Subcutaneous abdominal adipose tissue (tissue), 5 donors: ENCODE measurements at regions not wholly inside any gene's neighbourhood (a gene's known extent, or its start where the extent isn't known, plus 50 kb on each side); places are given as distances from the start of the nearest gene placed in this dataset.

Source experiments
- H3K27ac ChIP-seq: one replicate; pipeline ENCODE4 v1.7.0; 2013; ENCODE audit warnings: low read depth, mild to moderate bottlenecking, inconsistent platforms, low read length, moderate library complexity
- H3K27me3 ChIP-seq, 5 donors: one replicate each; pipeline ENCODE4 v1.7.0; 2013; ENCODE audit warnings: low read length in 5 of 5, inconsistent platforms in 1 of 5; ENCODE audit not compliant: control insufficient read depth in 5 of 5, insufficient read depth in 4 of 5
- H3K36me3 ChIP-seq, 5 donors: one replicate each; pipeline ENCODE4 v1.7.0; 2013; ENCODE audit warnings: low read length in 5 of 5; ENCODE audit not compliant: control insufficient read depth in 5 of 5, insufficient read depth in 5 of 5
- H3K4me1 ChIP-seq, 5 donors: one replicate each; pipeline ENCODE4 v1.7.0; 2013; ENCODE audit warnings: low read length in 5 of 5, mild to moderate bottlenecking in 3 of 5, moderate library complexity in 1 of 5; ENCODE audit not compliant: control insufficient read depth in 5 of 5, insufficient read depth in 5 of 5
- H3K4me3 ChIP-seq, 5 donors: one replicate each; pipeline ENCODE4 v1.7.0; 2013; ENCODE audit warnings: low read length in 5 of 5, low read depth in 1 of 5
- H3K9ac ChIP-seq, 5 donors: one replicate each; pipeline ENCODE4 v1.7.0; 2013; ENCODE audit warnings: low read length in 5 of 5, mild to moderate bottlenecking in 4 of 5, moderate library complexity in 3 of 5
- H3K9me3 ChIP-seq, 5 donors: one replicate each; pipeline ENCODE4 v1.7.0; 2013; ENCODE audit warnings: low read length in 5 of 5; ENCODE audit not compliant: control insufficient read depth in 5 of 5
- donor health status: healthy.
- donor health status: healthy.
- donor health status: healthy.
- donor health status: healthy.
- donor health status: healthy.

GRCh38 chr4:178414042-178414441, 971.8 kb upstream of the AGA start:
- H3K27me3 ChIP-seq = no peaks in the 10 kb centered on the region
- H3K4me3 ChIP-seq = no peak overlapping the region

DNA sequence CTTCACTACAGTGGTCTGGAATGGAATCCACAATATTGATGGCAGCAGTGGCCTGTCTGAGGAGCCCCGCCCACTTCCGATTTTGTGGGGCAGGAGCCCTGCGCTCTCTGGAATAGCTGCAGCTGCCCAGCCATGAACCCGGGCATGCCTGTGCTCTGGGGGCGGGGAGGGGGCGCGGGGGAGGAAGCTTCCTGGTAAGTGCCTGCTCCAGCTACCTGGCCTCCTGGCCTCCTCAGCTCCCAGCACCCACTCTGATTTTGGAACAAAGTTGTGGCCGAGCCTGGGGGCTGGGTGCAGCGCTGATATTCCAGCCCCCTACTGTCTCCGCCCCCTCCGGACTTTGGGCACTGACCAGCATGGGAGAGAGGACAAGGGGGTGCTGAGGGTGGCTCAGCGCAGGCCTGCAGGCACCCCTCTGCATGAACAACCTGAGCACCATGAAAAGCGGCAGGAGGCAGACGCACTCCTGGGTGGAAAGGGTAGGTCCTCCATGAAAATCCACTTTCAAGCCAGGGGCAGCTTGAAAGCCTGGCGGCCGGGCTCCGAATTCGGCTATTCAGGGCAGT, 972.7 kb upstream of the AGA start:
- Histone ChIP-seq H3K36me3 (no peaks in the 10 kb centered on the region), H3K9ac (no peak overlapping the region), H3K4me1 (no peaks in the 10 kb centered on the region), H3K27me3 (no peaks in the 10 kb centered on the region), H3K9me3 (peaks cover 0 to 7% (median 0%) of the 10 kb centered on the region in 5 donors), H3K4me3 (no peak overlapping the region), H3K27ac (no peak overlapping the region)

More at GRCh38 chr4:178414042-178414441, 971.8 kb upstream of the AGA start:
- no peak overlapping the region for H3K9ac ChIP-seq
- no peaks in the 10 kb centered on the region for H3K36me3 ChIP-seq
- peaks cover 0 to 7% (median 0%) of the 10 kb centered on the region in 5 donors for H3K9me3 ChIP-seq
- no peak overlapping the region for H3K27ac ChIP-seq
- H3K4me1 ChIP-seq = no peaks in the 10 kb centered on the region

DNA sequence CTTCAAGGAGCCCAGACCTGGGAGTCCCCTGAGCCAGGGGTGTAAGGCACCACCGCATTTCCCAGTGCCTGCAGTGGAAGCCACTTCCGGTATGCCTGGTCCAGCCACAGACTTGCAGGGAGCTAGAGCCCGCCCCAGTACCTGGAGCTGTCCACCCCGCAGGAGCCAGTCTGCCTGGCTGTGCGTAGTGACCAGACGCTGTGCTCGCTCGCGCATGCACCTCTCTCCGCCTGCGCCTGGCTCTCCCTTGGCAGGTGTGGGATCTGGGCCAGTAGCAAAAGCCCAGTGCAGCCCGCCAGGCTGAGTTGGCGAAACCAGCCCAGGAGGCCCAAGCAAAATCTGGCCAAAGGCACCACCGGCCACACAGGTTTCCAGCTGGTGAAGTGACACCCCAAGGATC, 973.7 kb upstream of the AGA start:
- H3K27ac ChIP-seq = no peak overlapping the region
- H3K9ac ChIP-seq = no peak overlapping the region
- H3K4me3 ChIP-seq = no peak overlapping the region
- H3K4me1 ChIP-seq = no peaks in the 10 kb centered on the region
- no peaks in the 10 kb centered on the region for H3K27me3 ChIP-seq
- H3K36me3 ChIP-seq = no peaks in the 10 kb centered on the region
- H3K9me3 ChIP-seq = peaks cover 0 to 7% (median 0%) of the 10 kb centered on the region in 5 donors

DNA sequence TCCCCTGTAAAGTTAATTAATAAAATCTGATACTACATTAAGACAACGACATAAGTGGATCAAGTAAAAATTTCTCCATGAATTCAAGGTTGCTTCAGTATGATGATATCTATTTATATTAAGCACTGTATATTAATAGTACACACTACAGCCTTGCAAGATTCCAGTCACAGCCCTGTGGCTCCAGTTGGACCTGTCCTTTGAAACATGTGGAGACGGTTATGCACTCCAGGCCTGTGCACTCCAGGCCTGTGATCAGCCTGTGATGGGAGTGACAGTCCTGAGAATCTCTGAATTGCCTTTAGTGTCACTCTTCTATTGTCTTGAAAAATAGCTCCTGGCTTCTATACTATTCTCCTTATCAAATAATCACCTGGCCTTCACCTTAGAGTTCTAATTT, 981.1 kb upstream of the AGA start:
- no peaks in the 10 kb centered on the region for H3K36me3 ChIP-seq
- H3K27ac ChIP-seq = no peak overlapping the region
- no peaks in the 10 kb centered on the region for H3K4me1 ChIP-seq
- no peak overlapping the region for H3K4me3 ChIP-seq
- H3K9ac ChIP-seq = no peak overlapping the region
- no peaks in the 10 kb centered on the region for H3K27me3 ChIP-seq
- H3K9me3 ChIP-seq = no peaks in the 10 kb centered on the region

DNA sequence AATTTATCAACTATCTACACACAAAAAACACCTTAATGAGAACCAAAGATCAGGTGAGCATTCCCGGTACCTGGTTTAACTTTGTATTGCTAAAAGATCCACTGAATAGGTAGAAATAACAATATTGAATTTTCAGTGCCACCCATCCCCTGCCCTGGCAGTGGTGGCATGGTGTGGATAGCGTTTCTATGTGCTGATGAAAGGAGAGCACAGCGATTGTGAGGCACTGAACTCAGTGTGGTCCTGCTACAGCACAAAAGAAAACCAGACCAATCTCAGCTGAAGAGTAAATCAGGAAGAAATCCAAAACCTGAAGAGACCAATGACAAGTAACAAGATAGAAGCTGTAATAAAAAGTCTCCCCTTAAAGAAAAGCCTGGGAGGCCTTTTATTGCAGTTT, 984.6 kb upstream of the AGA start:
- Histone ChIP-seq H3K27me3 (no peaks in the 10 kb centered on the region), H3K9ac (no peak overlapping the region), H3K4me3 (no peak overlapping the region), H3K27ac (no peak overlapping the region), H3K36me3 (no peaks in the 10 kb centered on the region), H3K9me3 (no peaks in the 10 kb centered on the region), H3K4me1 (no peaks in the 10 kb centered on the region)

GRCh38 chr4:178427663-178428062, 985.4 kb upstream of the AGA start:
- no peaks in the 10 kb centered on the region for H3K27me3 ChIP-seq
- no peak overlapping the region for H3K4me3 ChIP-seq
- no peak overlapping the region for H3K27ac ChIP-seq
- no peaks in the 10 kb centered on the region for H3K4me1 ChIP-seq
- H3K36me3 ChIP-seq = no peaks in the 10 kb centered on the region
- H3K9me3 ChIP-seq = no peaks in the 10 kb centered on the region
- no peak overlapping the region for H3K9ac ChIP-seq

DNA sequence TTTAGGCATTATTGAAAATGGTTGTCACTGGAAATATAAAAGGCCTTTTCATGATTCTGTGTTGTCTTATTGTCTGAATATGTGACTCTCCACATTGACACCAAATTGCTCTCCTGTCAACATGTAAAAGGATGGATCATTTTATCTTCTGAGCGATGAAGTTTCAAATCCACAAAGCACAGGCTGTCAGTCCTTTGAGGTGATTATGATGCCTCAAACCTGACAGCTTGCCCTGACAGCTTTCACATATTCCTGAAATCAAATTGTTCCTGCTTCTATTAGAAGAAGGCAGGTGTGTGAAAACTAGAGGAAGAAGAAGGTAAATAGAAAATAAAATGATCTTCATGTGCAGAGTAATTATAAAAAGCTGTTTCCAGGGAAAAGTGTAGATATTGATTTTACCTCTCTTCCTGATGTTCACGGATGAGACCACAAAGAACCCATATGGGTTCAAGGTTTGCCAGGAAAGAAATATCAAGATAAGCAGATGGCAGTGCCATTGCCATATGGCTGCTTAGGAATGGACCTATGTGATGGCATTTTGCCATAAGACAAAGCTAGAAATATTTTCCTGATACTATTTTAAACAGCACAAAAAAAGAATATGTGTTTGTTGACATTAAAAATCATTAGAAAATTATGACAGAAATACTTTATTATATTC, 1006.3 kb upstream of the AGA start:
- Histone ChIP-seq H3K4me3 (no peak overlapping the region), H3K4me1 (no peaks in the 10 kb centered on the region), H3K9me3 (no peaks in the 10 kb centered on the region), H3K27me3 (no peaks in the 10 kb centered on the region), H3K36me3 (no peaks in the 10 kb centered on the region), H3K9ac (no peak overlapping the region), H3K27ac (no peak overlapping the region)

DNA sequence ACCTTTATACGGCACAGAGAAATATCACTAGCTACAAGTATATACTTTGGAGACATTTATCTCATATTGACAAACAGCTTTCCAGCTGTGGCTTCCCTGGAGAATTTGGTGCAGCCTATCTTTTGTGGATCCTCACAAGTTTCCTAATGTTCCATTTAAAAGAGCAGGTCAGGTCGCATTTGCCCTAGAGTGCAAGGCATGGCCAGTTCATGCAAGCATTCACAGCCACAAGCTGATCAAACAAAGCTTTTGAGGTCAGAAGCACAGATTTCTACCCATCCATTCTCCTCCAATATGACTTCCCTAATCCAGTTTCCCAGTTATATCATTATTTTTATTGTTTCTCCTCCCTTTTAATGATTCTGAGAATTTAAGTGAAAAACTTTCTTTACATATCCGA, 1008.4 kb upstream of the AGA start:
- H3K4me3 ChIP-seq = no peak overlapping the region

DNA sequence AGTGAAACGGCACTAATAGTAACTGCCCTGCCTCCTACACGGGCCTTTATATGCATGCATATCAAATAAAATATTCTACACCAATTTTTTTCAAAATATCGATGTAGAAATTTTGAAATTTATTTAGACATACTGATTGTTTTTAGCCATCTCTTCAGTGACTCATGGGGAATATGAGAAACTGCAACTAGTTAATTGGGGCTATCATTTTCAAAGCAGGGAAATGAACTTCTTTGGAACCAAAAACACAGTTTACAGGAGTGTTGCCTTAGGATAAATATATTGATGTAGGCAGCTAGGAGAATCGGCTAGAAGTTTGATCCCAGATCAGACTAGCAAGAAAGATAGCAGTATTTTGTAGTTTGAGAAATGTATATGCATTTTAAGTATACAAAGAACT, 1010.8 kb upstream of the AGA start:
- Histone ChIP-seq H3K4me3 (no peak overlapping the region), H3K36me3 (no peaks in the 10 kb centered on the region), H3K27ac (no peak overlapping the region), H3K9ac (no peak overlapping the region), H3K27me3 (no peaks in the 10 kb centered on the region), H3K4me1 (no peaks in the 10 kb centered on the region), H3K9me3 (no peaks in the 10 kb centered on the region)

More for the DNA sequence above, 1008.4 kb upstream of the AGA start:
- H3K27me3 ChIP-seq = no peaks in the 10 kb centered on the region
- no peak overlapping the region for H3K27ac ChIP-seq
- H3K9ac ChIP-seq = no peak overlapping the region
- no peaks in the 10 kb centered on the region for H3K9me3 ChIP-seq
- no peaks in the 10 kb centered on the region for H3K36me3 ChIP-seq
- H3K4me1 ChIP-seq = no peaks in the 10 kb centered on the region

GRCh38 chr4:178457286-178457685, 1015.0 kb upstream of the AGA start:
- Histone ChIP-seq H3K4me1 (no peaks in the 10 kb centered on the region), H3K4me3 (no peak overlapping the region), H3K27ac (no peak overlapping the region), H3K9me3 (no peaks in the 10 kb centered on the region), H3K9ac (no peak overlapping the region), H3K27me3 (no peaks in the 10 kb centered on the region), H3K36me3 (no peaks in the 10 kb centered on the region)
